Mesendoderm (in vitro differentiated cells): ENCODE measurements at regions not wholly inside any gene's neighbourhood (a gene's known extent, or its start where the extent isn't known, plus 50 kb on each side); places are given as distances from the start of the nearest gene placed in this dataset.
"Not testable (repeated sequence)": the region's sequence is repeated elsewhere in the genome, so short reads cannot be mapped to it uniquely, and the experiment has no call there.

ENCODE experiments used
- DNase-seq: peaks from one replicate; pipeline ENCODE4 v3.0.0; 2013
- H2AK5ac ChIP-seq: 2 replicates; pipeline ENCODE4 v1.6.1; 2013; ENCODE audit warnings: low read length, inconsistent platforms
- H2BK120ac ChIP-seq: 2 replicates; pipeline ENCODE4 v1.6.1; 2013; ENCODE audit warnings: low read depth, mild to moderate bottlenecking, low read length, moderate library complexity, mixed read lengths
- H2BK15ac ChIP-seq: replicated peaks from 2 replicates; pipeline ENCODE4 v1.6.1; 2013; ENCODE audit warnings: low read depth, mild to moderate bottlenecking, moderate library complexity
- H2BK5ac ChIP-seq: 2 replicates; pipeline ENCODE4 v1.6.1; 2013; ENCODE audit warnings: low read length, inconsistent platforms
- H3K18ac ChIP-seq: 2 replicates; pipeline ENCODE4 v1.6.1; 2013; ENCODE audit warnings: mild to moderate bottlenecking, low read length, mixed read lengths
- H3K23ac ChIP-seq: one replicate; pipeline ENCODE4 v1.6.1; 2013; ENCODE audit warnings: low read length
- H3K27ac ChIP-seq: 2 replicates; pipeline ENCODE4 v1.5.1; 2013; ENCODE audit warnings: low read depth, mild to moderate bottlenecking, inconsistent platforms, low read length, moderate library complexity
- H3K27me3 ChIP-seq: 2 replicates; pipeline ENCODE4 v1.6.1; 2013; ENCODE audit warnings: low read length, control low read depth, mild to moderate bottlenecking, inconsistent platforms; ENCODE audit not compliant: insufficient read depth, poor library complexity
- H3K36me3 ChIP-seq: 2 replicates; pipeline ENCODE4 v1.6.1; 2013; ENCODE audit warnings: low read length, inconsistent platforms; ENCODE audit not compliant: control insufficient read depth, insufficient read depth
- H3K4ac ChIP-seq: one replicate; pipeline ENCODE4 v1.6.1; 2013; ENCODE audit warnings: low read depth, mild to moderate bottlenecking, low read length, moderate library complexity
- H3K4me1 ChIP-seq: 2 replicates; pipeline ENCODE4 v1.6.1; 2013; ENCODE audit warnings: low read depth, low read length, inconsistent platforms; ENCODE audit not compliant: control insufficient read depth
- H3K4me2 ChIP-seq: 2 replicates; pipeline ENCODE4 v1.6.1; 2013; ENCODE audit warnings: low read length
- H3K4me3 ChIP-seq: 2 replicates; pipeline ENCODE4 v1.5.1; 2013; ENCODE audit warnings: mild to moderate bottlenecking, low read length
- H3K56ac ChIP-seq: one replicate; pipeline ENCODE4 v1.6.1; 2013; ENCODE audit warnings: low read length
- H3K79me1 ChIP-seq: 2 replicates; pipeline ENCODE4 v1.6.1; 2013; ENCODE audit warnings: low read length, inconsistent platforms
- H3K79me2 ChIP-seq: 2 replicates; pipeline ENCODE4 v1.6.1; 2013; ENCODE audit warnings: mild to moderate bottlenecking, low read length; ENCODE audit not compliant: control insufficient read depth, insufficient read depth
- H3K9ac ChIP-seq: 2 replicates; pipeline ENCODE4 v1.6.1; 2013; ENCODE audit warnings: low read length, inconsistent platforms
- H4K5ac ChIP-seq: one replicate; pipeline ENCODE4 v1.6.1; 2013; ENCODE audit warnings: low read length
- H4K8ac ChIP-seq: one replicate; pipeline ENCODE4 v1.6.1; 2013; ENCODE audit warnings: low read depth, mild to moderate bottlenecking, control low read depth, low read length, moderate library complexity
- WGBS: extraction: QIAGEN DNeasy Blood & Tissue Kit; methylation state at CpG from one replicate; pipeline ENCODE4 v1.1.7; 2013; ENCODE audit warnings: low lambda C conversion rate, missing lambda C conversion rate; ENCODE audit not compliant: insufficient coverage; ENCODE audit errors: extremely low coverage; 5-methylcytosine and 5-hydroxymethylcytosine counted together

GRCh38 chr9:72441848-72442607, 77.0 kb upstream of the ZFAND5 start:
- Histone ChIP-seq H4K5ac (no peak overlapping the region), H2BK120ac (no peak overlapping the region), H3K79me2 (no peaks in the 10 kb centered on the region), H3K18ac (no peak overlapping the region), H3K4me3 (no peak overlapping the region), H3K4ac (no peak overlapping the region), H2BK5ac (no peak overlapping the region), H3K4me2 (no peak overlapping the region), H2AK5ac (no peak overlapping the region), H4K8ac (no peak overlapping the region), H3K9ac (no peak overlapping the region), H3K36me3 (no peaks in the 10 kb centered on the region), H3K79me1 (no peaks in the 10 kb centered on the region), H2BK15ac (no peak overlapping the region), H3K27ac (peak overlapping the region; percentile 11), H3K23ac (no peak overlapping the region), H3K4me1 (no peaks in the 10 kb centered on the region), H3K56ac (no peak overlapping the region), H3K27me3 (no peaks in the 10 kb centered on the region)
- peak; percentile 92 for DNase-seq
- no CpG with 5 or more reads among the region's 2 CpGs for WGBS

- H4K5ac ChIP-seq: no peak overlapping the region
- H3K56ac ChIP-seq: no peak overlapping the region
- no peak overlapping the region for H2BK5ac ChIP-seq
- no peak overlapping the region for H3K4ac ChIP-seq
- no peak overlapping the region for H4K8ac ChIP-seq
- no peak overlapping the region for H2BK120ac ChIP-seq
- H3K79me1 ChIP-seq: no peaks in the 10 kb centered on the region
- WGBS: no CpG with 5 or more reads among the region's 7 CpGs
- no peak overlapping the region for H3K23ac ChIP-seq
- no peaks in the 10 kb centered on the region for H3K27me3 ChIP-seq
- H2BK15ac ChIP-seq: no peak overlapping the region
- peak overlapping the region; percentile 76 for H3K18ac ChIP-seq
- peak; percentile 21 for DNase-seq
- H3K9ac ChIP-seq: no peak overlapping the region
- H2AK5ac ChIP-seq: no peak overlapping the region
- H3K36me3 ChIP-seq: no peaks in the 10 kb centered on the region
- no peaks in the 10 kb centered on the region for H3K4me1 ChIP-seq
- H3K79me2 ChIP-seq: no peaks in the 10 kb centered on the region
- no peak overlapping the region for H3K4me2 ChIP-seq
- H3K4me3 ChIP-seq: no peak overlapping the region
- H3K27ac ChIP-seq: no peak overlapping the region
These were observed 76.2 kb upstream of the ZFAND5 start for GRCh38 chr9:72440992-72441847.

- H2BK120ac ChIP-seq: no peak overlapping the region
- no peak overlapping the region for H3K18ac ChIP-seq
- no peaks in the 10 kb centered on the region for H3K27me3 ChIP-seq
- no peak overlapping the region for H3K4me3 ChIP-seq
- no peak overlapping the region for H3K27ac ChIP-seq
- no CpG with 5 or more reads among the region's 2 CpGs for WGBS
- H3K79me2 ChIP-seq: no peaks in the 10 kb centered on the region
- no peak overlapping the region for H3K4me2 ChIP-seq
- H3K9ac ChIP-seq: no peak overlapping the region
- DNase-seq: no peak
- H4K8ac ChIP-seq: no peak overlapping the region
- no peaks in the 10 kb centered on the region for H3K36me3 ChIP-seq
- peak overlapping the region; percentile 6 for H3K4ac ChIP-seq
- no peak overlapping the region for H3K23ac ChIP-seq
- no peaks in the 10 kb centered on the region for H3K4me1 ChIP-seq
- no peak overlapping the region for H2AK5ac ChIP-seq
- H3K79me1 ChIP-seq: no peaks in the 10 kb centered on the region
- H4K5ac ChIP-seq: no peak overlapping the region
- H2BK15ac ChIP-seq: no peak overlapping the region
- no peak overlapping the region for H2BK5ac ChIP-seq
- H3K56ac ChIP-seq: no peak overlapping the region
These were observed 75.4 kb upstream of the ZFAND5 start for GRCh38 chr9:72440378-72440777.

- H3K79me1 ChIP-seq, H3K56ac ChIP-seq, H4K5ac ChIP-seq, H2AK5ac ChIP-seq, H2BK5ac ChIP-seq, H3K4me2 ChIP-seq, H3K79me2 ChIP-seq, H3K4me3 ChIP-seq, H3K27ac ChIP-seq, H3K23ac ChIP-seq, H2BK15ac ChIP-seq, H3K4me1 ChIP-seq, H3K9ac ChIP-seq, H3K36me3 ChIP-seq, H3K18ac ChIP-seq, H3K4ac ChIP-seq, H3K27me3 ChIP-seq, H2BK120ac ChIP-seq, H4K8ac ChIP-seq: not testable (repeated sequence)
- peak; percentile 80 for DNase-seq
- WGBS: no CpG with 5 or more reads among the region's 12 CpGs
These were observed 68.7 kb upstream of the ZFAND5 start for GRCh38 chr9:72433616-72434267.

- H3K27me3 ChIP-seq: no peaks in the 10 kb centered on the region
- no peak overlapping the region for H3K23ac ChIP-seq
- H3K4me3 ChIP-seq: no peak overlapping the region
- no peak overlapping the region for H3K9ac ChIP-seq
- no peak overlapping the region for H4K5ac ChIP-seq
- no peaks in the 10 kb centered on the region for H3K36me3 ChIP-seq
- no peak overlapping the region for H2BK120ac ChIP-seq
- no peak for DNase-seq
- H2BK5ac ChIP-seq: no peak overlapping the region
- no peaks in the 10 kb centered on the region for H3K79me2 ChIP-seq
- no CpG with 5 or more reads among the region's 4 CpGs for WGBS
- H3K4me2 ChIP-seq: no peak overlapping the region
- H2AK5ac ChIP-seq: no peak overlapping the region
- no peaks in the 10 kb centered on the region for H3K79me1 ChIP-seq
- H3K56ac ChIP-seq: no peak overlapping the region
- no peak overlapping the region for H3K4ac ChIP-seq
- no peak overlapping the region for H2BK15ac ChIP-seq
- H3K18ac ChIP-seq: no peak overlapping the region
- H4K8ac ChIP-seq: no peak overlapping the region
- no peak overlapping the region for H3K27ac ChIP-seq
- no peaks in the 10 kb centered on the region for H3K4me1 ChIP-seq
These were observed 66.0 kb upstream of the ZFAND5 start for GRCh38 chr9:72431036-72431435.
